GM12872 (cell line): ENCODE measurements at regions not wholly inside any gene's neighbourhood (a gene's known extent, or its start where the extent isn't known, plus 50 kb on each side); places are given as distances from the start of the nearest gene placed in this dataset.
A peak's percentile ranks its signal among the peaks of the same experiment; 100 is the strongest.

Experiments used
- CTCF ChIP-seq: IDR thresholded peaks from 3 replicates; pipeline ENCODE4 v1.5.1; 2011; ENCODE audit warnings: low read depth, mild to moderate bottlenecking, low read length, moderate library complexity; ENCODE audit not compliant: insufficient read depth

- TF ChIP-seq CTCF: no peak
Observed at GRCh38 chr20:41981746-41982145, 363.6 kb upstream of the CHD6 start.

GRCh38 chr20:41978875-41979274, 360.7 kb upstream of the CHD6 start:
- no peak for TF ChIP-seq CTCF

- TF ChIP-seq CTCF: no peak
Observed at GRCh38 chr20:41978246-41978790, 360.1 kb upstream of the CHD6 start.

- TF ChIP-seq CTCF: no peak
Observed at GRCh38 chr20:41969656-41970055, 351.5 kb upstream of the CHD6 start.

GRCh38 chr20:41960166-41960565, 342.0 kb upstream of the CHD6 start:
- TF ChIP-seq CTCF: no peak

GRCh38 chr20:41958391-41958790, 340.2 kb upstream of the CHD6 start:
- no peak for TF ChIP-seq CTCF

- TF ChIP-seq CTCF: peak; percentile 58
Observed at GRCh38 chr20:41956338-41957074, 338.3 kb upstream of the CHD6 start.
